Mucosa of rectum (tissue), 2 donors: ENCODE measurements at regions not wholly inside any gene's neighbourhood (a gene's known extent, or its start where the extent isn't known, plus 50 kb on each side); places are given as distances from the start of the nearest gene placed in this dataset.

Experiments used
- H3K27ac ChIP-seq, 2 donors: one replicate each; pipeline ENCODE4 v1.7.0; 2013; ENCODE audit warnings: inconsistent platforms in 2 of 2, low read depth in 2 of 2, low read length in 2 of 2
- H3K27me3 ChIP-seq, 2 donors: one replicate each; pipeline ENCODE4 v1.7.0; 2013; ENCODE audit warnings: low read length in 2 of 2; ENCODE audit not compliant: control insufficient read depth in 2 of 2, insufficient read depth in 2 of 2
- H3K36me3 ChIP-seq, 2 donors: one replicate each; pipeline ENCODE4 v1.7.0; 2013; ENCODE audit warnings: low read length in 2 of 2; ENCODE audit not compliant: control insufficient read depth in 2 of 2, insufficient read depth in 2 of 2
- H3K4me1 ChIP-seq, 2 donors: one replicate each; pipeline ENCODE4 v1.7.0; 2013; ENCODE audit warnings: low read length in 2 of 2, mild to moderate bottlenecking in 1 of 2; ENCODE audit not compliant: control insufficient read depth in 2 of 2, insufficient read depth in 2 of 2
- H3K4me3 ChIP-seq, 2 donors: one replicate each; pipeline ENCODE4 v1.7.0; 2013; ENCODE audit warnings: low read length in 2 of 2
- H3K9ac ChIP-seq, 2 donors: one replicate each; pipeline ENCODE4 v1.7.0; 2013; ENCODE audit warnings: low read length in 2 of 2, low read depth in 1 of 2, mild to moderate bottlenecking in 1 of 2
- H3K9me3 ChIP-seq, 2 donors: one replicate each; pipeline ENCODE4 v1.7.0; 2013; ENCODE audit warnings: low read length in 2 of 2; ENCODE audit not compliant: control insufficient read depth in 2 of 2
- donor health status: healthy.
- donor health status: Normal muscosa, but diverticular disease.

DNA sequence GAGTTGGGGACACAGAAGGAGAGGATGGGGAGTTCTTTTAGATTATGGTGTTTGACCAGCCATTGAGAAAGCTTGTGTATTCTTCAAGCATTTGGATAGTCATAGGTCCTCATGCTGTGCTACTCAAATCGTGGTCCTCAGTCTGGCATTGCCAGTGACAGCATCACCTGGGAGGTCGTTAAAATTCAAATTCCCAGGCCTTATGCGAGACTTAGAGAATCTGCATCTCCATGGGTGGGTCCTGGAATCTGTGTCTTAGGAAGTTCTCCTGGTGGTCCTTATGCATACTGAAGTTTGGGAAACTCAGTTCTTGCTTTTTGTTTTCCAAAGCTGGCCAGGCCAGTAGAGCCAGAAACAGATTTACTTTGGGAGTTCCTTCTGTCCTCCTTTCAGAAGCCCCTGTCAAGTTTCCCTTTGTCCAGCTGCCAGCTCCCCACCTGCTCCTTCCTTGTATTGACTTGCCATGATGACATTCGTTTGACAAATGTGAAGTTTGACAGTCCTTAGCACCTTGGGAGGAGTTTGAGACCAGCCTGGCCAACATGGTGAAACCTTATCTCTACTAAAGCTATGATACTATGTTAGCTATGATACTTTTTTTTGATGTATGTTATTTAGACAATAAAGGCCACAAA, 95.6 kb downstream of the PALM2AKAP2 start:
- Histone ChIP-seq H3K36me3 (no peaks in the 10 kb centered on the region), H3K4me1 (no peaks in the 10 kb centered on the region), H3K9me3 (no peaks in the 10 kb centered on the region), H3K27me3 (no peaks in the 10 kb centered on the region), H3K27ac (no peak overlapping the region), H3K4me3 (no peak overlapping the region), H3K9ac (no peak overlapping the region)

DNA sequence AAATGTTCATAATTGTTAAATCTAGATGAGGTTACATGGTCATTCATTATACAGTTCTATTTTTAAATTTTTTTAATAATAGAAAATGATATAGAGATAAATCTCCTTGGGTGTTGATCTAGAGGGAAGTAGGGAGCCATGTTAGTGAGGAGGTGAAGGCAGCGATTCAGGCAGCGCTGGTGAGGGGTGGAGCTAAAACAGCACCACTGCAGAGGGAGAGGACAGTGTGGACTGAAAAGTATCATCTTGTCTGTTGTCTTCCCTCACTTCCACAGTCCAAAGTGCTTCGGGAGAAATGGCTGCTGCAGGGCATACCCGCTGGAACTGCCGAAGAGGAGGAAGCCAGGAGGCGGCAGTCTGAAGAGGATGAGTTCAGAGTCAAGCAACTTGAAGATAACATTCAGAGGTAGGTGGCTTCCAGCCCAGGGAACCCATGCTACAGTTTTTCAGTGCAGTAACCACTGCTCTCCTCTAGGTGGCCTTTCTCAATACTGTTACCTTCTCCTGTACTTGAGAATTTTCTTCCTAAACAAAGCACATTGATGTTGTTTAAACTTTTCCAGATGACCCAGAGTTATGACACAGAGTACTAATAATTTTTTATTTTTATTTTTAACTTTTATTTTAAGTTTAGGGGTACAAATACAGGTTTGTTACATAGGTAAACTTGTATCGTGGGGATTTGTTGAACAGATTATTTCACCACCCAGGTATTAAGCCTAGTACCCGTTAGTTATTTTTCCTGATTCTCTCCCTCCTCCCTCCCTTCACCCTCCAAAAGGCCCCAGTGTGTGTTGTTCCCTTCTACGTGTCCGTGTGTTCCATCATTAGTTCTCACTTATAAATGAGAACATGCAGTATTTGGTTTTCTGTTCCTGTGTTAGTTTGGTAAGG, 100.5 kb downstream of the PALM2AKAP2 start:
- Histone ChIP-seq H3K9me3 (no peaks in the 10 kb centered on the region), H3K27me3 (no peaks in the 10 kb centered on the region), H3K4me1 (no peaks in the 10 kb centered on the region), H3K9ac (no peak overlapping the region), H3K4me3 (no peak overlapping the region), H3K36me3 (no peaks in the 10 kb centered on the region), H3K27ac (no peak overlapping the region)

DNA sequence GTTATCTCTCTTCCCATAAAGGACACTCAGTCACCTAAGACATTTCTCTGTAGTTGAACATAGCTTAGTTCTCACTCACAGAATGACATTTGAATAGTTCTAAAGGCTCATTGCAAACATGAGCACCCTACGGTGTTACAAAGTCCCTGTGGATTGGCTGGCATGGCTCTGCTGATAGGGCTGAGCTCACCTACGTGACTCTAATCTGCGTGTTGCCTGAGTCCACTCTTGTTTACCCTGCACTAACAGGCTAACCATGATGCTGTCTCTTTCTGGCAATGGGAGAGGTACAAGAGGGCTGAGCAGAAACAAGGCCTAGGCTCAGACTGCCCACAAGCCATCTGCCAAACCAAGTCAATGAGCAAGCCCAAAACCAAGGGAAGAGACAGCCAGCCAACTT, 103.6 kb downstream of the PALM2AKAP2 start:
- Histone ChIP-seq H3K36me3 (no peaks in the 10 kb centered on the region), H3K4me3 (no peak overlapping the region), H3K9me3 (no peaks in the 10 kb centered on the region), H3K4me1 (no peaks in the 10 kb centered on the region), H3K9ac (no peak overlapping the region), H3K27me3 (no peaks in the 10 kb centered on the region), H3K27ac (no peak overlapping the region)

DNA sequence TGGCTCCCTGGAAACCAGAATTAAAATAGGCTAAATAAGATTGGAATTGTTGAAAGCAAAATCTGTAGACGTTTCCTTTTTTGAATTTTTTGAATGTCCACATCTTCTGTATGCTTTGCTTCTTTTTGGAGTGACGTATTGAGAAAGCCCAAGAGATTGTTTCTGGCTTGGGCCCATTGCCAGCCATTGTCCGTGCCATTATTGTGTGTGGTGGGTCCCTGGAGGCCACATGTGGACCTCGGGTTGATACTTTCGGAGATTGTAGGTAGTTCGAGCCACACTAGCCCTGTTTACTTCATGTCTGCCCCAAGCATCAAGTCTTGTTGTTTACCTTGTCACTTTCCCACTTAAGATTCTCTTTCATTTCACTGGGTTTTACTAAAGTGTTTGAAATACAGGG, 106.0 kb downstream of the PALM2AKAP2 start:
- Histone ChIP-seq H3K9ac (no peak overlapping the region), H3K27me3 (no peaks in the 10 kb centered on the region), H3K27ac (no peak overlapping the region), H3K4me3 (no peak overlapping the region), H3K36me3 (no peaks in the 10 kb centered on the region), H3K9me3 (no peaks in the 10 kb centered on the region), H3K4me1 (no peaks in the 10 kb centered on the region)

DNA sequence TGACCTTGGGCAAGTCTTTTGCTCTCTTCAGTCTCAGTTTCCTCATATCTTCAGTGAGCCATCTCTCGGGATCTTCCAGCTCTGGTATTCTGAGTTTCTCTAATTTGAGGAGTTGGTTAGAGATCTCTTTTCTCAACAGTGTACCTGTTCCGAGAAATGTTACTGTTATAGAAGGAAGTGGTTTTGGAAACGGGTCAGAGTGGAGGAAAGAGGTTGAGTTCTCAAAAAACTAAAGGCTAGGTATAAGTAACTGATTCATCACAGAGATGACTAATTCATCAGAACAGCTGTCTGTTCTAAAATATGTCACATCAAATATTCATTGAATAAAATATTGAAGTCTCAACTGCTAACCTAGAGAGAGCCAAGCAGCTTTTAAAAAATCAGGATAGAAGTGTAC, 106.6 kb downstream of the PALM2AKAP2 start:
- no peak overlapping the region for H3K9ac ChIP-seq
- H3K9me3 ChIP-seq: no peaks in the 10 kb centered on the region
- no peak overlapping the region for H3K4me3 ChIP-seq
- H3K4me1 ChIP-seq: no peaks in the 10 kb centered on the region
- no peaks in the 10 kb centered on the region for H3K27me3 ChIP-seq
- H3K27ac ChIP-seq: no peak overlapping the region
- H3K36me3 ChIP-seq: no peaks in the 10 kb centered on the region

DNA sequence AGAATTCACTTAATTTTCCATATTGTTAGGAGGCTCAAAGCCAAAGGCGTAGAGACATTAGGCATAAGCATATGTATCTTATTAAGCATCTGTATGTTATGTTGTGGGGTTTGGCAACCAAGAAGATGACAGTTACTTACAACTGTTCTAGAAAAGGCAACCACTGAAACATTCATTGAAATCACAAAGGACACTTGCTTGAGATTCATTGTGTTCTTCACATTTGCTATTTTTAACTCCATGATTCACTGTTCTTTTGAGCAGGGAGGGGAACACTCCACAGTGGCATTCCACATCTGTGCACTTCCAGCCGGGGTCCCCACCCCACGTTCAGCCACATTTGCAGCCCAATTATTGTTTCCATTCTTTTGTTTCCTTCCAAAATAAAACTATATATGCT, 107.1 kb downstream of the PALM2AKAP2 start:
- H3K9me3 ChIP-seq: no peaks in the 10 kb centered on the region
- no peak overlapping the region for H3K27ac ChIP-seq
- no peaks in the 10 kb centered on the region for H3K4me1 ChIP-seq
- no peaks in the 10 kb centered on the region for H3K36me3 ChIP-seq
- H3K9ac ChIP-seq: no peak overlapping the region
- no peak overlapping the region for H3K4me3 ChIP-seq
- no peaks in the 10 kb centered on the region for H3K27me3 ChIP-seq

DNA sequence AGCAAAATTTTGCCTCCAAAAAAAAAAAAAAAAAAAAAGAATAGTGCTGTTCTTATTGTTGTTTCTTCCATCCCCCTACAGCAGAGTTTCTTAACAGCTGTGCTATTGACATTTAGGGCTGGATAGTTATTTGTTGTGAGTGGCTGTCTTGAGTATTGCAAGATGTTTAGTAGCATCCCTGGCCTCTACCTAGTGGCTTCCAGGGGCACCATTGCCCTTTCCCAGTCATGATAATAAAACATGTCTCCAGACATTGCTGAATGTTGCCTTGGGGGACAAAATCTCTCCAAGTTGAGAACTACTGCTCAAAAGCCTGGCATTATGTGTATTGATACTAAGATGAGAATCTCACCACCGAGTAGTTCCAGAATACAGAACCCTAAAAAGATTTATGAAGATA, 108.7 kb downstream of the PALM2AKAP2 start:
- Histone ChIP-seq H3K9me3 (no peaks in the 10 kb centered on the region), H3K4me1 (no peaks in the 10 kb centered on the region), H3K9ac (no peak overlapping the region)

DNA sequence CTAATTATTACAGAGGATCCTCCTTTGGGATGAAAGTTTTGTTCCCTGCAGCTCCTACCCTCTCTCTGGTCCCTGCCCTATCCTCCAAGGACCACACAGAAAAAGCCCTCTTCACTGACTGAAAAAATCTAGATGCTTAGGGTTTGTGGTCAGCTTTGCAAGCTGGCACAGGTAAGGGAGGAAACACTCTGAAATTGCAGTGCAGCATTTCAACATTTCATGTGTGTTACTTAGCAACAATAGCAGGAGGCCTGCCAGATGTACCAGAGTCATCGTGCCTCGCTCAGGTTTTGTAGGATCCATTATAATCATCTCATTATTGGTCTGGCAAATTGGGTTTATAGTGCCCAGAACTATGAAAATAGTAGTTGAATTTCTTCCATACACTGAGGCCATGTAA, 109.5 kb downstream of the PALM2AKAP2 start:
- H3K27ac ChIP-seq: no peak overlapping the region
- no peaks in the 10 kb centered on the region for H3K4me1 ChIP-seq
- no peaks in the 10 kb centered on the region for H3K27me3 ChIP-seq
- no peaks in the 10 kb centered on the region for H3K36me3 ChIP-seq
- H3K4me3 ChIP-seq: no peak overlapping the region
- H3K9me3 ChIP-seq: no peaks in the 10 kb centered on the region
- no peak overlapping the region for H3K9ac ChIP-seq

More for the DNA sequence above, 108.7 kb downstream of the PALM2AKAP2 start:
- no peaks in the 10 kb centered on the region for H3K36me3 ChIP-seq
- H3K27me3 ChIP-seq: no peaks in the 10 kb centered on the region
- no peak overlapping the region for H3K27ac ChIP-seq
- H3K4me3 ChIP-seq: no peak overlapping the region

DNA sequence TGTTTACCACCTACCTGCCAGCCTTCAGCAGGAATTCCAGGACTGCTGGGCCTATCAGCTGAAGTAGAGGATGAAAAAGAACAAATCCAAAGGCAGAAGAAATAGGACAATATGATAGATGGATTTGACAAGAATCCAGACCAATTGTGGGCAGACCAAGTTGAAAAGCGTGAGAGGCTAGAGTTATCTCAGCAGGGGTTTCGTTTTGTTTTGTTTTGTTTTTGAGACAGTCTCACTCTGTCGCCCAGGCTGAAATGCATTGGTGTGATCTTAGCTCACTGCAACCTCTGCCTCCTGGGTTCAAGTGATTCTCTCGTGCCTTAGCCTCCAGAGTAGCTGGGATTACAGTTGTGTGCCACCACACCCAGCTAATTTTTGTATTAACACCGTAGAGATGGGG, 113.2 kb downstream of the PALM2AKAP2 start:
- no peaks in the 10 kb centered on the region for H3K9me3 ChIP-seq
- no peak overlapping the region for H3K27ac ChIP-seq
- H3K4me1 ChIP-seq: no peaks in the 10 kb centered on the region
- H3K36me3 ChIP-seq: no peaks in the 10 kb centered on the region
- H3K27me3 ChIP-seq: no peaks in the 10 kb centered on the region
- H3K9ac ChIP-seq: no peak overlapping the region
- H3K4me3 ChIP-seq: no peak overlapping the region

DNA sequence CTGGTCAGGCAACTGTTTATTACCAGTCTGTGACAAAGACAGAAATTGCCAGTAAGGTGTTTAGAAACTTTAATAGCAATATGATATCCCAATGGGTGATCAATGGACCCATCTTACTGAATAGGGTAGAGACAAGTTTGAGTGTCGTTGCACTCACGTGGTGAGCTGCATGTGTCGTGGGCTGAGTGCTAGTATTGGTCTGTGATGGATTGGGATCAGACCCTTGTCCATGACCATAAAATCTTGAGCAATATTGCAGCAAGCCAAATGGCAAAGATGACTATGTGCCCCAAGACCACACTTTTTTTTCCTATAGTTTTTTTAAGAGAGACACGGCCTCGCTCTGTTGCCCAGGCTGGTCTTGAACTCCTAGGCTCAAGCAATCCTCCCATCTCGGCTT, 114.5 kb downstream of the PALM2AKAP2 start:
- Histone ChIP-seq H3K27me3 (no peaks in the 10 kb centered on the region), H3K9ac (no peak overlapping the region), H3K4me3 (no peak overlapping the region), H3K9me3 (no peaks in the 10 kb centered on the region), H3K27ac (no peak overlapping the region), H3K36me3 (no peaks in the 10 kb centered on the region), H3K4me1 (no peaks in the 10 kb centered on the region)
